ENCODE measurements at regions not wholly inside any gene's neighbourhood (a gene's known extent, or its start where the extent isn't known, plus 50 kb on each side); places are given as distances from the start of the nearest gene placed in this dataset.

GRCh38 chr11:134622458-134622857, 210.4 kb upstream of the B3GAT1 start:
- Histone ChIP-seq H3K4me1 (no peaks in the 10 kb centered on the region), H3K9me3 (no peaks in the 10 kb centered on the region), H3K27ac (no peak overlapping the region), H3K27me3 (no peaks in the 10 kb centered on the region), H3K36me3 (replicated peaks in 1 of 2; ENCODE audit: insufficient read depth in 1 of 2, low read depth in 2 of 2) (no peaks in the 10 kb centered on the region), H3K4me3 (no peak overlapping the region)
- intact Hi-C loops (cut with DNase I), result no loop called here
- ATAC-seq (no peak), DNase-seq (no peak)
- TF ChIP-seq POLR2A (IDR thresholded peaks at IDR 0.05), result no peak
- TF ChIP-seq CTCF (IDR thresholded peaks at IDR 0.05), result no peak
- 69 to 71% methylated on average over 6 of the region's 6 CpGs for WGBS, 2 donors

DNA sequence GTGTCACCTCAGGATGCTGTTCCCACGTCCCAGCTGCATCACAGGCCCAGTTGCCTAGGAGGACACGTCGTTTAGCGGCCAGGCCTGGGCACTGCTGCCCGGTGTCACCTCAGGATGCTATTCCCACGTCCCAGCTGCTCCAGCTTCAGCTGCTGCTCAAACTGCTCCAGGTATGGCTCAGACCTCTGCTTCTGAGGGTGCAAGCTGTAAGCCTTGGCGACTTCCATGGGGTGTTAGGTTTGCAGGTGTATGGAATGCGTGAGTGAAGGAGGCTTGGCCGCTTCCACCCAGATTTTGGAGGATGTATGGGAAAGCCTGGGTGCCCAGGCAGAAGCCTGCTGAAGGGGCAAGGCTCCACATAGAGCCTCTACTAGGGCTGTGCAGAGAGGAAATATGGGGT, 205.3 kb upstream of the B3GAT1 start:
- H3K27ac ChIP-seq, result no peak overlapping the region
- no peak for DNase-seq
- H3K4me3 ChIP-seq, result no peak overlapping the region
- no peaks in the 10 kb centered on the region for H3K27me3 ChIP-seq
- 68 to 74% methylated on average over 3 to 9 of the region's 9 CpGs for WGBS, 2 donors
- no peak for TF ChIP-seq POLR2A (IDR thresholded peaks at IDR 0.05)
- TF ChIP-seq CTCF (IDR thresholded peaks at IDR 0.05), result no peak
- intact Hi-C loops (cut with DNase I), result no loop called here
- H3K4me1 ChIP-seq, result no peaks in the 10 kb centered on the region
- ATAC-seq, result no peak
- no peaks in the 10 kb centered on the region for H3K36me3 ChIP-seq (replicated peaks in 1 of 2; ENCODE audit: insufficient read depth in 1 of 2, low read depth in 2 of 2)
- no peaks in the 10 kb centered on the region for H3K9me3 ChIP-seq

DNA sequence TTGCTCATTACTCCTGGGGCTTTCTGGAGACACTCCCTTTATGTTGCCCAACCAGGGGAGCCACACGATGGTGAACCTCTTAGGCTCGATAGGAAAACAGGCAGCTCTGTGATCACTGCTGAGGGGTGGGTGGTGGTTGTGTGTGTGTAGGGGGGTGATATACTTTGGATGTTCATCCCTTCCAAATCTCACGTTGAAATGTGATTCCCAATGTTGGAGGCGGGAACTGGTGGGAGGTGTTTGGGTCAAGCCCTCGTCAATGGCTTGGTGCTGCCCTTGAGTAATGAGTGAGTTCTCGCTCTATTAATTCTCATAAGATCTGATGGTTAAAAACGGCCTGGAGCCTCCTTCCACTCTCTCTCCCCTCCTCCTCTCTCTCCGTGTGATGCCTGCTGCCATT, 204.0 kb upstream of the B3GAT1 start:
- Histone ChIP-seq H3K4me1 (no peaks in the 10 kb centered on the region), H3K4me3 (no peak overlapping the region), H3K36me3 (replicated peaks in 1 of 2; ENCODE audit: insufficient read depth in 1 of 2, low read depth in 2 of 2) (no peaks in the 10 kb centered on the region), H3K27ac (no peak overlapping the region), H3K9me3 (no peaks in the 10 kb centered on the region), H3K27me3 (no peaks in the 10 kb centered on the region)
- intact Hi-C loops (cut with DNase I), result no loop called here
- no peak for TF ChIP-seq CTCF (IDR thresholded peaks at IDR 0.05)
- TF ChIP-seq POLR2A (IDR thresholded peaks at IDR 0.05), result no peak
- ATAC-seq (no peak), DNase-seq (no peak)
- 57 to 67% methylated on average over 8 of the region's 8 CpGs for WGBS, 2 donors

GRCh38 chr11:134615041-134615615, 203.1 kb upstream of the B3GAT1 start:
- 52 to 58% methylated on average over 5 of the region's 5 CpGs for WGBS, 2 donors
- intact Hi-C loops (cut with DNase I), result no loop called here
- Histone ChIP-seq H3K36me3 (replicated peaks in 1 of 2; ENCODE audit: insufficient read depth in 1 of 2, low read depth in 2 of 2) (no peaks in the 10 kb centered on the region), H3K4me3 (no peak overlapping the region), H3K27ac (no peak overlapping the region), H3K9me3 (no peaks in the 10 kb centered on the region), H3K4me1 (no peaks in the 10 kb centered on the region), H3K27me3 (no peaks in the 10 kb centered on the region)
- TF ChIP-seq POLR2A (IDR thresholded peaks at IDR 0.05) (no peak), CTCF (IDR thresholded peaks at IDR 0.05) (no peak)
- no peak for ATAC-seq
- DNase-seq, result no peak

DNA sequence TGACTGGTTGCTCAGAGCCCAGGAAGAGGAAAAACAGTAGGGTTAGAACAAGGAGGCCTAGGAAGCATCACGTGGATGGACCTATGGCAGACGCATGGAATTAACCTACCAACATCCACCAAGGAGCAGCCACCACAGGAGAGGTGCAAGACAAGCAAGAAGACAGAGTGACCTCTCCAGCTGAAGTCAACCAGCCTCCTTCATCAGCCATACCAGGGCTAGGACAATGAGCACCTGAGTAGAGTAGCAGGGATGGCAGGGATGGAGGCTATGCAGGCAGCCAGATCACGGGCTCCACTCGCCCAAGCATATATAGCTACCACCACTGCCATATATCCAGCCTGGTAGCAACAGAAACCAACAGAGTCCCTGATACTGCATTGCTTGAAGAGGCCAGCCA, 202.1 kb upstream of the B3GAT1 start:
- no peak overlapping the region for H3K4me3 ChIP-seq
- intact Hi-C loops (cut with DNase I), result no loop called here
- 54 to 75% methylated on average over 2 to 4 of the region's 4 CpGs for WGBS, 2 donors

More for the DNA sequence above, 202.1 kb upstream of the B3GAT1 start:
- ATAC-seq, result no peak
- no peaks in the 10 kb centered on the region for H3K9me3 ChIP-seq
- no peaks in the 10 kb centered on the region for H3K4me1 ChIP-seq
- no peaks in the 10 kb centered on the region for H3K36me3 ChIP-seq (replicated peaks in 1 of 2; ENCODE audit: insufficient read depth in 1 of 2, low read depth in 2 of 2)
- no peak for DNase-seq
- H3K27ac ChIP-seq, result no peak overlapping the region
- TF ChIP-seq POLR2A (IDR thresholded peaks at IDR 0.05), result no peak
- H3K27me3 ChIP-seq, result no peaks in the 10 kb centered on the region

All from body of pancreas (tissue), 4 donors.